ENCODE measurements at regions not wholly inside any gene's neighbourhood (a gene's known extent, or its start where the extent isn't known, plus 50 kb on each side); places are given as distances from the start of the nearest gene placed in this dataset.
A peak's percentile ranks its signal among the peaks of the same experiment; 100 is the strongest.

DNA sequence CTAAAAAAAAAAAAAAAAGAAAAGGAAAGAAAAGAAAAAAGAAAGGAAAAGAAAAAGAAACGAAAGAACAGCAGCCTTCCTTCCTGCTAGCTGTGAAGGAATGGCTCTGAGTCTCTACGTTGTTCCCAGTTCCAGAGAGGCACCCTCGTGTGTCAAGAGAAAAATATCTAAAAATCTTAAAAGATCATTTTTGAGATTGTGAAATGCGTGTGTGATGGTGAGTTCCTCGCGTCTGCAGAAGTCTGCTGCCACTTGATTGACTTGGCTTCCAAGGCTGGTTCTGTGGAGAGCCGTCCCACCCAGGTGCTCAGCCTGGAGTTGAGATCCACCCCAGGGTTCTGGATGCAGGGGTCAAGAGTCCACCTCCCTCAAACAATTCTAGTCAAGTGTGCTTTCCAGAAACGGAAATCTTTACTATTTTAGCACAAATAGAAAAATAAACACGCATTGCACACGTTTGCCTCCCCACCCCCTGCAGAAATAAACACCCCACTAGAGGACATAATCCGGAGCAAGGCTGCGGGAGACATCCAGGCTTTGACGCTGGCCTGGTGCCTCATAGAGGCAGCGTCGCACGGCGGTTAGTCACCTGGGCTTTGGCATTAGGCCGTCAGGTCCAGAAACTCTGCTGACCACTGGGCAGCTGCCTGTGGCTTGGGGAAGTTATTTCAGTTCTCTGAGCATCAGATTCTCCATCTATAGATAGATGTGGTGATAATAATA, 265.4 kb downstream of the FAM43A start:
- Histone ChIP-seq H4K20me1 (ENCODE audit: insufficient read depth, low read length) (no peaks in the 10 kb centered on the region), H3K79me2 (ENCODE audit: insufficient read depth, low read length) (no peaks in the 10 kb centered on the region), H3K27me3 (ENCODE audit: control insufficient read depth in 1 of 2, insufficient read depth in 2 of 2, low read length in 2 of 2) (peaks cover 0 to 13% of the 10 kb centered on the region in 2 experiments; a peak in 2 of 5 replicates), H3K9me3 (ENCODE audit: low read length) (no peaks in the 10 kb centered on the region), H3K4me3 (replicated peaks in 1 of 3; ENCODE audit: insufficient read depth in 1 of 3, low read depth in 2 of 3, low read length in 3 of 3) (no peak overlapping the region; a peak in 1 of 6 replicates), H3K4me1 (ENCODE audit: insufficient read depth, low read length) (peaks cover 21% of the 10 kb centered on the region), H3K4me2 (ENCODE audit: low read depth, low read length) (peak overlapping the region; percentile 32; the same call in 1 of the 2 replicates), H3K27ac (ENCODE audit: extremely low read length, insufficient read depth, low read length) (no peak overlapping the region), H3K36me3 (replicated peaks in 1 of 2; ENCODE audit: control insufficient read depth in 1 of 2, insufficient read depth in 2 of 2, low read length in 2 of 2) (no peaks in the 10 kb centered on the region), H2AFZ (ENCODE audit: low read length) (no peak overlapping the region), H3K9ac (ENCODE audit: insufficient read depth, low read depth, low read length) (no peak overlapping the region)
- DNase-seq (ENCODE audit: low spot score) (no peak), FAIRE-seq (no peak), ATAC-seq (peak; percentile 38)
- POLR2A ChIA-PET: no interaction called here
- WGBS (ENCODE audit: low lambda C conversion rate): 34% methylated on average over 17 of the region's 18 CpGs
- BruUV-seq (replicated peaks): no TSS peak
- intact Hi-C loops (cut with micrococcal nuclease; ENCODE audit: unreplicated experiment): loop anchor here (5.0 kb wide), 1 partner anchor 269 kb away; no protein-coding TSS in a partner anchor
- CTCF ChIA-PET (ENCODE audit: low intra/inter-chr PET ratio, low total read pairs): no interaction called here
- in situ Hi-C loops (cut with HindIII; ENCODE audit: extremely low pct_ligation_motif_present, low pct_unique_long_range_greater_than_20kb): loop anchor here (10.0 kb wide), 1 partner anchor 266 kb away; the partner anchor contains the start of gene FAM43A
- TF ChIP-seq, protein P1, sequence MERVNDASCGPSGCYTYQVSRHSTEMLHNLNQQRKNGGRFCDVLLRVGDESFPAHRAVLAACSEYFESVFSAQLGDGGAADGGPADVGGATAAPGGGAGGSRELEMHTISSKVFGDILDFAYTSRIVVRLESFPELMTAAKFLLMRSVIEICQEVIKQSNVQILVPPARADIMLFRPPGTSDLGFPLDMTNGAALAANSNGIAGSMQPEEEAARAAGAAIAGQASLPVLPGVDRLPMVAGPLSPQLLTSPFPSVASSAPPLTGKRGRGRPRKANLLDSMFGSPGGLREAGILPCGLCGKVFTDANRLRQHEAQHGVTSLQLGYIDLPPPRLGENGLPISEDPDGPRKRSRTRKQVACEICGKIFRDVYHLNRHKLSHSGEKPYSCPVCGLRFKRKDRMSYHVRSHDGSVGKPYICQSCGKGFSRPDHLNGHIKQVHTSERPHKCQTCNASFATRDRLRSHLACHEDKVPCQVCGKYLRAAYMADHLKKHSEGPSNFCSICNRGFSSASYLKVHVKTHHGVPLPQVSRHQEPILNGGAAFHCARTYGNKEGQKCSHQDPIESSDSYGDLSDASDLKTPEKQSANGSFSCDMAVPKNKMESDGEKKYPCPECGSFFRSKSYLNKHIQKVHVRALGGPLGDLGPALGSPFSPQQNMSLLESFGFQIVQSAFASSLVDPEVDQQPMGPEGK (CRISPR knock-in tag; IDR thresholded peaks at IDR 0.05): peak; percentile 40; the same call in 1 of the 2 replicates
- TF ChIP-seq BCL6 (CRISPR knock-in tag; IDR thresholded peaks at IDR 0.05) (peak; percentile 88), POLR2G (IDR thresholded peaks at IDR 0.05; ENCODE audit: low read depth, low read length) (no peak), ZNF296 (CRISPR knock-in tag; conservative IDR thresholded peaks at IDR 0.05) (no peak), FOXP4 (CRISPR knock-in tag; IDR thresholded peaks at IDR 0.05) (0 out of 2 replicates have a peak, but pooled peaks have one; percentile 40), GATAD2A (CRISPR knock-in tag; IDR thresholded peaks at IDR 0.05) (0 out of 2 replicates have a peak, but pooled peaks have one; percentile 16), TCF12 (IDR thresholded peaks at IDR 0.05) (no peak), TCF12 (CRISPR knock-in tag; IDR thresholded peaks at IDR 0.05) (no peak), ATF7 (IDR thresholded peaks at IDR 0.05) (no peak), ATF7 (CRISPR knock-in tag; IDR thresholded peaks at IDR 0.05) (no peak), SOX6 (IDR thresholded peaks at IDR 0.05) (no peak), SOX6 (CRISPR knock-in tag; IDR thresholded peaks at IDR 0.05) (peak; percentile 53; the same call in 1 of the 2 replicates), FOXP1 (IDR thresholded peaks at IDR 0.05) (no peak), FOXP1 (CRISPR knock-in tag; IDR thresholded peaks at IDR 0.05) (peak; percentile 58), RARA (CRISPR knock-in tag; IDR thresholded peaks at IDR 0.05) (peak; percentile 65), RXRB (CRISPR knock-in tag; IDR thresholded peaks at IDR 0.05; ENCODE audit: borderline replicate concordance) (0 out of 2 replicates have a peak, but pooled peaks have one; percentile 25), FOXA3 (CRISPR knock-in tag; IDR thresholded peaks at IDR 0.05) (peak; percentile 30; the same call in 1 of the 2 replicates), MBD4 (IDR thresholded peaks at IDR 0.05; ENCODE audit: borderline replicate concordance, low read length) (no peak), HNF4A (CRISPR knock-in tag; IDR thresholded peaks at IDR 0.05) (peak; percentile 42; the same call in 1 of the 2 replicates)
- TF ChIP-seq, protein P2, sequence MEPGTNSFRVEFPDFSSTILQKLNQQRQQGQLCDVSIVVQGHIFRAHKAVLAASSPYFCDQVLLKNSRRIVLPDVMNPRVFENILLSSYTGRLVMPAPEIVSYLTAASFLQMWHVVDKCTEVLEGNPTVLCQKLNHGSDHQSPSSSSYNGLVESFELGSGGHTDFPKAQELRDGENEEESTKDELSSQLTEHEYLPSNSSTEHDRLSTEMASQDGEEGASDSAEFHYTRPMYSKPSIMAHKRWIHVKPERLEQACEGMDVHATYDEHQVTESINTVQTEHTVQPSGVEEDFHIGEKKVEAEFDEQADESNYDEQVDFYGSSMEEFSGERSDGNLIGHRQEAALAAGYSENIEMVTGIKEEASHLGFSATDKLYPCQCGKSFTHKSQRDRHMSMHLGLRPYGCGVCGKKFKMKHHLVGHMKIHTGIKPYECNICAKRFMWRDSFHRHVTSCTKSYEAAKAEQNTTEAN (CRISPR knock-in tag; conservative IDR thresholded peaks at IDR 0.05): 0 out of 2 replicates have a peak, but pooled peaks have one; percentile 46
- TF ChIP-seq, protein P3, sequence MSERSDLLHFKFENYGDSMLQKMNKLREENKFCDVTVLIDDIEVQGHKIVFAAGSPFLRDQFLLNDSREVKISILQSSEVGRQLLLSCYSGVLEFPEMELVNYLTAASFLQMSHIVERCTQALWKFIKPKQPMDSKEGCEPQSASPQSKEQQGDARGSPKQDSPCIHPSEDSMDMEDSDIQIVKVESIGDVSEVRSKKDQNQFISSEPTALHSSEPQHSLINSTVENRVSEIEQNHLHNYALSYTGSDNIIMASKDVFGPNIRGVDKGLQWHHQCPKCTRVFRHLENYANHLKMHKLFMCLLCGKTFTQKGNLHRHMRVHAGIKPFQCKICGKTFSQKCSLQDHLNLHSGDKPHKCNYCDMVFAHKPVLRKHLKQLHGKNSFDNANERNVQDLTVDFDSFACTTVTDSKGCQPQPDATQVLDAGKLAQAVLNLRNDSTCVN (CRISPR knock-in tag; IDR thresholded peaks at IDR 0.05; ENCODE audit: borderline replicate concordance): peak; percentile 97
